Uterus (tissue), 3 donors: ENCODE measurements at regions not wholly inside any gene's neighbourhood (a gene's known extent, or its start where the extent isn't known, plus 50 kb on each side); places are given as distances from the start of the nearest gene placed in this dataset.

Source experiments
- DNase-seq, 2 donors: peaks; one replicate each; pipeline ENCODE4 v3.0.0-alpha.2; 2019 to 2020
- H3K27ac ChIP-seq, 2 donors: fragments of 200-600 bp; sonication (generic); 1 replicate in 1 of 2; 2 replicates in 1 of 2; pipeline ENCODE4 v1.5.1; 2016 to 2018
- H3K27me3 ChIP-seq, 2 donors: fragments of 200-600 bp; sonication (generic); one replicate each; pipeline ENCODE4 v1.5.1; 2018 to 2019; ENCODE audit warnings: control low read depth in 1 of 2
- H3K36me3 ChIP-seq, 2 donors: fragments of 200-600 bp; sonication (generic); one replicate each; pipeline ENCODE4 v1.5.1; 2019; ENCODE audit warnings: control low read depth in 1 of 2
- H3K4me1 ChIP-seq, 2 donors: fragments of 200-600 bp; sonication (generic); one replicate each; pipeline ENCODE4 v1.5.1; 2018 to 2019; ENCODE audit warnings: control low read depth in 1 of 2
- H3K4me3 ChIP-seq, 2 donors: fragments of 200-600 bp; sonication (generic); 1 replicate in 1 of 2; 2 replicates in 1 of 2; pipeline ENCODE4 v1.5.1; 2018 to 2019; ENCODE audit warnings: mild to moderate bottlenecking in 1 of 2
- H3K9me3 ChIP-seq, 2 donors: fragments of 200-600 bp; sonication (generic); one replicate each; pipeline ENCODE4 v1.5.1; 2019; ENCODE audit warnings: control low read depth in 1 of 2
- CTCF ChIP-seq, 4 experiments: fragments of 200-600 bp in 2 of 4; fragments of 450-650 bp in 2 of 4; sonication (generic) in 2 of 4; IDR thresholded peaks; one replicate each; pipeline ENCODE4 v1.5.1; 2016 to 2019; ENCODE audit warnings: antibody characterized with exemption in 4 of 4, mild to moderate bottlenecking in 2 of 4, moderate library complexity in 1 of 4
- POLR2A ChIP-seq, 2 donors: fragments of 450-650 bp; IDR thresholded peaks; one replicate each; pipeline ENCODE4 v1.6.1; 2016; ENCODE audit warnings: antibody characterized with exemption in 2 of 2, mild to moderate bottlenecking in 1 of 2, moderate library complexity in 1 of 2
- intact Hi-C: fragments of 100-400 bp; cut with DNase I; formaldehyde crosslinking; loops from one replicate; pipeline ENCODE4 v1.15.1; 2023; ENCODE audit warnings: low total_unique reads
- donor health status: DM: yes; HTN: yes; CAD: no.

GRCh38 chr10:2173327-2173726 lies 436.0 kb upstream of the ADARB2 start:
- H3K9me3 ChIP-seq: no peaks in the 10 kb centered on the region
- intact Hi-C loops: no loop called here
- no peaks in the 10 kb centered on the region for H3K27me3 ChIP-seq
- H3K36me3 ChIP-seq: no peaks in the 10 kb centered on the region
- H3K4me3 ChIP-seq: no peak overlapping the region
- TF ChIP-seq CTCF (IDR thresholded peaks at IDR 0.05) (no peak), POLR2A (IDR thresholded peaks at IDR 0.05) (no peak)
- H3K27ac ChIP-seq: no peak overlapping the region
- DNase-seq: no peak
- H3K4me1 ChIP-seq: no peaks in the 10 kb centered on the region

GRCh38 chr10:2165771-2166460 lies 428.6 kb upstream of the ADARB2 start:
- no peak for TF ChIP-seq CTCF (IDR thresholded peaks at IDR 0.05)
- no peak for TF ChIP-seq POLR2A (IDR thresholded peaks at IDR 0.05)
- intact Hi-C loops: no loop called here
- no peaks in the 10 kb centered on the region for H3K4me1 ChIP-seq

GRCh38 chr10:2150288-2150687 lies 413.0 kb upstream of the ADARB2 start:
- DNase-seq: no peak
- no peak overlapping the region for H3K27ac ChIP-seq
- intact Hi-C loops: no loop called here
- no peaks in the 10 kb centered on the region for H3K9me3 ChIP-seq
- H3K36me3 ChIP-seq: no peaks in the 10 kb centered on the region
- no peaks in the 10 kb centered on the region for H3K4me1 ChIP-seq
- H3K27me3 ChIP-seq: no peaks in the 10 kb centered on the region
- TF ChIP-seq CTCF (IDR thresholded peaks at IDR 0.05): no peak
- no peak for TF ChIP-seq POLR2A (IDR thresholded peaks at IDR 0.05)
- no peak overlapping the region for H3K4me3 ChIP-seq

More at GRCh38 chr10:2165771-2166460, 428.6 kb upstream of the ADARB2 start:
- Histone ChIP-seq H3K27ac (no peak overlapping the region), H3K4me3 (no peak overlapping the region), H3K9me3 (no peaks in the 10 kb centered on the region), H3K36me3 (no peaks in the 10 kb centered on the region), H3K27me3 (no peaks in the 10 kb centered on the region)
- DNase-seq: no peak

- Histone ChIP-seq H3K4me1 (no peaks in the 10 kb centered on the region), H3K27me3 (no peaks in the 10 kb centered on the region)
- intact Hi-C loops: no loop called here
Measured at GRCh38 chr10:2145926-2146478, 408.7 kb upstream of the ADARB2 start.

More at GRCh38 chr10:2145926-2146478, 408.7 kb upstream of the ADARB2 start:
- no peaks in the 10 kb centered on the region for H3K36me3 ChIP-seq
- no peak overlapping the region for H3K27ac ChIP-seq
- no peak overlapping the region for H3K4me3 ChIP-seq
- H3K9me3 ChIP-seq: no peaks in the 10 kb centered on the region
- TF ChIP-seq CTCF (IDR thresholded peaks at IDR 0.05) (no peak), POLR2A (IDR thresholded peaks at IDR 0.05) (no peak)
- DNase-seq: no peak
